Breast epithelium (tissue), 4 donors: ENCODE measurements at regions not wholly inside any gene's neighbourhood (a gene's known extent, or its start where the extent isn't known, plus 50 kb on each side); places are given as distances from the start of the nearest gene placed in this dataset.

Source experiments
- DNase-seq, 2 donors: peaks; one replicate each; pipeline ENCODE4 v3.0.0-alpha.2; 2019; ENCODE audit warnings: low spot score in 2 of 2
- H3K27ac ChIP-seq, 2 donors: fragments of 200-600 bp; sonication (generic) in 1 of 2; one replicate each; pipeline ENCODE4 v1.5.1; 2016 to 2019; ENCODE audit warnings: mild to moderate bottlenecking in 1 of 2
- H3K27me3 ChIP-seq, 2 donors: fragments of 200-600 bp; sonication (generic) in 1 of 2; one replicate each; pipeline versions ENCODE4 v1.5.1 to v1.6.0; 2017 to 2019; ENCODE audit warnings: control low read depth in 1 of 2, mild to moderate bottlenecking in 1 of 2
- H3K36me3 ChIP-seq: fragments of 200-600 bp; one replicate; pipeline ENCODE4 v1.5.1; 2019
- H3K4me1 ChIP-seq, 2 donors: fragments of 200-600 bp; sonication (generic); one replicate each; pipeline ENCODE4 v1.5.1; 2016 to 2019; ENCODE audit warnings: control low read depth in 1 of 2
- H3K4me3 ChIP-seq, 3 donors: fragments of 200-600 bp; sonication (generic); 1 replicate in 2 of 3; 2 replicates in 1 of 3; pipeline ENCODE4 v1.5.1; 2016 to 2019; ENCODE audit warnings: mild to moderate bottlenecking in 3 of 3, moderate library complexity in 2 of 3
- H3K9me3 ChIP-seq, 2 donors: fragments of 200-600 bp; sonication (generic) in 1 of 2; one replicate each; pipeline ENCODE4 v1.5.1; 2016 to 2019; ENCODE audit warnings: control low read depth in 1 of 2
- POLR2A ChIP-seq: fragments of 450-650 bp; IDR thresholded peaks from one replicate; pipeline ENCODE4 v1.6.1; 2016; ENCODE audit warnings: antibody characterized with exemption, mild to moderate bottlenecking, moderate library complexity
- POLR2AphosphoS5 ChIP-seq, 3 donors: sonication (generic); formaldehyde crosslinking; IDR thresholded peaks; one replicate each; pipeline ENCODE4 v1.6.1; 2017; ENCODE audit warnings: antibody characterized with exemption in 3 of 3
- intact Hi-C: fragments of 100-400 bp; cut with DNase I; formaldehyde crosslinking; loops from one replicate; pipeline ENCODE4 v1.15.1; 2023; ENCODE audit warnings: low total_unique reads
- TF ChIP-seq, protein P1 (sequence below), 3 donors: fragments of 450-650 bp; IDR thresholded peaks; one replicate each; pipeline ENCODE4 v1.5.1; 2016 to 2017; ENCODE audit warnings: antibody characterized with exemption in 3 of 3, mild to moderate bottlenecking in 3 of 3, moderate library complexity in 3 of 3

DNA sequence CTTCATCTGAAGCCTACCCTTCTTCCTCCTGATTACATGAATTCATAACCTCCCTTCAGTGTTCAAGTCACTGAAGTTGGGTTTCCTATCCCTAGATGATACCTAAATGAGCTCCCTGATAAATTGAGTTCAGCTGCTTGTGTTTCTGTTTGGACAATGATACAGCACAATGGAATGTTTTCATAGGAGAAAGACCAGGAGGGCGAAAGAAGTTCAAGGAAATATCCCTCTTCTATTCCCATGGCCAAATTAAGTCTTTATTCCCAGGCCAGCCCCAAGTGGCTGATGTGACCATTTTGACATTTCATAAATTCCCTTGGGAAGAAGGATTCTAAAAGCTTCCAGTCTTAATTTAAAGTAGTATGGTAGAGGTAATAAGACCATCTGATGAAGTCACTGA lies 555.8 kb upstream of the CLINT1 start:
- H3K36me3 ChIP-seq: no peaks in the 10 kb centered on the region
- DNase-seq: no peak
- H3K27ac ChIP-seq: peak overlapping the region; percentile 27 to 60
- no peaks in the 10 kb centered on the region for H3K4me1 ChIP-seq
- no peak overlapping the region for H3K4me3 ChIP-seq
- intact Hi-C loops: no loop called here
- TF ChIP-seq POLR2AphosphoS5 (IDR thresholded peaks at IDR 0.05): no peak
- TF ChIP-seq, protein P1, sequence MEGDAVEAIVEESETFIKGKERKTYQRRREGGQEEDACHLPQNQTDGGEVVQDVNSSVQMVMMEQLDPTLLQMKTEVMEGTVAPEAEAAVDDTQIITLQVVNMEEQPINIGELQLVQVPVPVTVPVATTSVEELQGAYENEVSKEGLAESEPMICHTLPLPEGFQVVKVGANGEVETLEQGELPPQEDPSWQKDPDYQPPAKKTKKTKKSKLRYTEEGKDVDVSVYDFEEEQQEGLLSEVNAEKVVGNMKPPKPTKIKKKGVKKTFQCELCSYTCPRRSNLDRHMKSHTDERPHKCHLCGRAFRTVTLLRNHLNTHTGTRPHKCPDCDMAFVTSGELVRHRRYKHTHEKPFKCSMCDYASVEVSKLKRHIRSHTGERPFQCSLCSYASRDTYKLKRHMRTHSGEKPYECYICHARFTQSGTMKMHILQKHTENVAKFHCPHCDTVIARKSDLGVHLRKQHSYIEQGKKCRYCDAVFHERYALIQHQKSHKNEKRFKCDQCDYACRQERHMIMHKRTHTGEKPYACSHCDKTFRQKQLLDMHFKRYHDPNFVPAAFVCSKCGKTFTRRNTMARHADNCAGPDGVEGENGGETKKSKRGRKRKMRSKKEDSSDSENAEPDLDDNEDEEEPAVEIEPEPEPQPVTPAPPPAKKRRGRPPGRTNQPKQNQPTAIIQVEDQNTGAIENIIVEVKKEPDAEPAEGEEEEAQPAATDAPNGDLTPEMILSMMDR (IDR thresholded peaks at IDR 0.05): no peak
- H3K9me3 ChIP-seq: no peaks in the 10 kb centered on the region
- H3K27me3 ChIP-seq: no peaks in the 10 kb centered on the region

DNA sequence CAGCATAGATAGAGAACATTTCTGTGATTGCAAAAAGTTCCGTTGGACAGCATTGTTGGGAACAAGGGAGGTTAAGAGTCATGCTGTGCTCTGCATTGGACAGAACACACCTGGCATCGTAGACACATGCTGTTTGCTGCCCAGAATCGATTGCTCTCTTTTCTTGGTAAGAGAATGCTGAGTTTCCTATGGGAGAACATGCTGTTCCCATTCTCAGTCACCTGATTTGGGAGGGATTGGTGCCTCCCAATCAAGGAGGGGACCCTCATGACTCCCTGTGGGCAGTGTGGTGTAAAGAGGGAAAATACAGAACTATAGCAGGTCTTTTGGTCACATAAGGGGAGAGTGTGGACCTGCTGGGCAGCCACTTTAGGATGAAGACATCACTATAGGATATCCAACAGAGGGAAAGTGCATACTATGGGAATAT lies 555.4 kb upstream of the CLINT1 start:
- H3K27ac ChIP-seq: peak overlapping the region; percentile 27 to 60
- no peaks in the 10 kb centered on the region for H3K27me3 ChIP-seq
- no peaks in the 10 kb centered on the region for H3K36me3 ChIP-seq
- no peak for TF ChIP-seq POLR2A
- peak in 1 of 3 donors; percentile 10 for TF ChIP-seq POLR2AphosphoS5 (IDR thresholded peaks at IDR 0.05)
- TF ChIP-seq, protein P1 (IDR thresholded peaks at IDR 0.05): no peak
- H3K9me3 ChIP-seq: no peaks in the 10 kb centered on the region
- intact Hi-C loops: no loop called here
- H3K4me1 ChIP-seq: no peaks in the 10 kb centered on the region
- DNase-seq: no peak
- H3K4me3 ChIP-seq: no peak overlapping the region

DNA sequence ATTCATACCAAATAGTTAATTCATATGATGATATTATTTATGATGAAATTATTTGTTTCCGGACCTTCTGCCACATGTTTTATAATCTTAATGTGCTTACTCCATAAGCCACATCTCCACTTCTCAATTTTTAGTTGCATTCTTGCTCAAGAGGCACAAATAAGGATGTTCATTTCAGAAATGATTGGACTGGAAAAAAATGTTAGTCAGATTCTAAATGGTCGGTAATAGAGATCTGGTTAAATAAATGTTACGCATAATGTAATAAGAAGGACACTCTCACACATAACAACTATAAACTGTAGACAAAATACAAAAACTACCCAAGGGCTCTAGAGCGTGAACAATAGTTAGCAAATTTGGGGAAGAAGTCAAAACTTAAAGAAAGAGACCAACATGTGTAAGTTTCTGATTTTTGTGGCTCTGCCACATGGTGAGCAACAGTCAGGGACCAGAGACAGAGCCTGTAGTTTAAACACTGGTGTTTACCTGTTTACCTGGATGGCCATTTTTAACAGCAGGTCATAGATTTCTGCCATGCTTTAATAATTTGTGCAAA lies 554.3 kb upstream of the CLINT1 start:
- DNase-seq: no peak
- TF ChIP-seq, protein P1 (IDR thresholded peaks at IDR 0.05): no peak
- TF ChIP-seq POLR2AphosphoS5 (IDR thresholded peaks at IDR 0.05) (no peak), POLR2A (no peak)
- Histone ChIP-seq H3K27ac (no peak overlapping the region), H3K36me3 (no peaks in the 10 kb centered on the region), H3K4me1 (no peaks in the 10 kb centered on the region), H3K4me3 (no peak overlapping the region), H3K9me3 (no peaks in the 10 kb centered on the region), H3K27me3 (no peaks in the 10 kb centered on the region)
- intact Hi-C loops: no loop called here

DNA sequence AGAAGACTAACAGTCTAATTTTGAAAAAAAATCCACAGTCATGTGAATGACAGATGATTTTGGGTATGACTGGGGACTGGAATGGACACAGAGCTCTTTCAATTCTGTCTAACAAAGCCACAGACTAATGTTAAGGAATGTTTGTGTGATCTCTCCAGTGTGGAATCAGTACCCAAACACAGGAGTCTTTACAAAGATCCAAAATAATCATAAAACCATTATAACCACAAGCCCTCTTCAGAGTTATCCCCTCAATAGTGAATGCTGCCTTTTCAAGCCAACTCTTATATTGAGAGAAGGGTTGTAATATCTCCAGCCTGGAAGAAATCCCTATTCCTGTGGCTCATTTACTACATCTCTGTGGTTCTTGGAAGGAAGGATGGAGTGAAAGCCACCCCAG lies 552.0 kb upstream of the CLINT1 start:
- no peaks in the 10 kb centered on the region for H3K27me3 ChIP-seq
- no peak overlapping the region for H3K4me3 ChIP-seq
- H3K9me3 ChIP-seq: no peaks in the 10 kb centered on the region
- intact Hi-C loops: no loop called here
- TF ChIP-seq POLR2AphosphoS5 (IDR thresholded peaks at IDR 0.05) (no peak), POLR2A (no peak)
- TF ChIP-seq, protein P1 (IDR thresholded peaks at IDR 0.05): no peak
- H3K4me1 ChIP-seq: no peaks in the 10 kb centered on the region
- no peak overlapping the region for H3K27ac ChIP-seq
- DNase-seq: no peak
- no peaks in the 10 kb centered on the region for H3K36me3 ChIP-seq

DNA sequence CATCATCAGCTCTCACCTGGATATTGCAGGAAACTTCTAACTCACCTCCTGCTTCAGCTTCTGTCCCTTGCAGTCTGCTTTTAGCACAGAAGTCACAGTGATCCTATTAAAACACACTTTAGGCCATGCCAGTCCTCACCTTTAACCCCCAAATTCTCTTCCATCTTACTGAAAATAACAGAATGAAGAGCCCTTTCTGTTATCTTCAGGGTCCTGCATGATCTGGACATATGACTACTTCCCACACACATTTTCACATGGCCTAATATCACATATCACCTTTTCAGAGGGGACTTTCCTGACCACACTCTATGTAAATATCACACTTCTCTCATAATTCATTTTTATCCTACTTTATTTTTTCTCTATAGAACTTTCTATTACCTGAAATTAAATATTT lies 550.6 kb upstream of the CLINT1 start:
- Histone ChIP-seq H3K27me3 (no peaks in the 10 kb centered on the region), H3K4me1 (no peaks in the 10 kb centered on the region), H3K36me3 (no peaks in the 10 kb centered on the region), H3K27ac (no peak overlapping the region), H3K4me3 (no peak overlapping the region), H3K9me3 (no peaks in the 10 kb centered on the region)
- intact Hi-C loops: no loop called here
- TF ChIP-seq POLR2A: no peak
- no peak for TF ChIP-seq POLR2AphosphoS5 (IDR thresholded peaks at IDR 0.05)
- TF ChIP-seq, protein P1 (IDR thresholded peaks at IDR 0.05): no peak
- no peak for DNase-seq
